ENCODE measurements at regions not wholly inside any gene's neighbourhood (a gene's known extent, or its start where the extent isn't known, plus 50 kb on each side); places are given as distances from the start of the nearest gene placed in this dataset.

GRCh38 chr6:144462058-144462457 lies 176.9 kb downstream of the UTRN start:
- H3K9me2 ChIP-seq (ENCODE audit: low read depth, low read length), result no peaks in the 10 kb centered on the region
- no peak overlapping the region for H3K27ac ChIP-seq (ENCODE audit: low read depth, low read length, poor library complexity, severe bottlenecking)
- TF ChIP-seq, protein P1, sequence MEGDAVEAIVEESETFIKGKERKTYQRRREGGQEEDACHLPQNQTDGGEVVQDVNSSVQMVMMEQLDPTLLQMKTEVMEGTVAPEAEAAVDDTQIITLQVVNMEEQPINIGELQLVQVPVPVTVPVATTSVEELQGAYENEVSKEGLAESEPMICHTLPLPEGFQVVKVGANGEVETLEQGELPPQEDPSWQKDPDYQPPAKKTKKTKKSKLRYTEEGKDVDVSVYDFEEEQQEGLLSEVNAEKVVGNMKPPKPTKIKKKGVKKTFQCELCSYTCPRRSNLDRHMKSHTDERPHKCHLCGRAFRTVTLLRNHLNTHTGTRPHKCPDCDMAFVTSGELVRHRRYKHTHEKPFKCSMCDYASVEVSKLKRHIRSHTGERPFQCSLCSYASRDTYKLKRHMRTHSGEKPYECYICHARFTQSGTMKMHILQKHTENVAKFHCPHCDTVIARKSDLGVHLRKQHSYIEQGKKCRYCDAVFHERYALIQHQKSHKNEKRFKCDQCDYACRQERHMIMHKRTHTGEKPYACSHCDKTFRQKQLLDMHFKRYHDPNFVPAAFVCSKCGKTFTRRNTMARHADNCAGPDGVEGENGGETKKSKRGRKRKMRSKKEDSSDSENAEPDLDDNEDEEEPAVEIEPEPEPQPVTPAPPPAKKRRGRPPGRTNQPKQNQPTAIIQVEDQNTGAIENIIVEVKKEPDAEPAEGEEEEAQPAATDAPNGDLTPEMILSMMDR (IDR thresholded peaks at IDR 0.05; ENCODE audit: low read length), result no peak
- TF ChIP-seq EZH2 (IDR thresholded peaks at IDR 0.05; ENCODE audit: borderline replicate concordance, low read length), result no peak
- no peaks in the 10 kb centered on the region for H3K9me3 ChIP-seq (ENCODE audit: low read length)
- no peaks in the 10 kb centered on the region for H3K36me3 ChIP-seq (ENCODE audit: insufficient read depth, low read length)
- no peaks in the 10 kb centered on the region for H3F3A ChIP-seq (ENCODE audit: insufficient read depth, low read length)
- H3K27me3 ChIP-seq (ENCODE audit: insufficient read depth, low read length), result no peaks in the 10 kb centered on the region
- H3K79me2 ChIP-seq (ENCODE audit: insufficient read depth, low read length), result no peaks in the 10 kb centered on the region
- H3K4me1 ChIP-seq (ENCODE audit: insufficient read depth, low read length, severe bottlenecking), result no peaks in the 10 kb centered on the region
- no peak overlapping the region for H2AFZ ChIP-seq (ENCODE audit: low read length)
- H4K20me1 ChIP-seq (ENCODE audit: insufficient read depth, low read length), result no peaks in the 10 kb centered on the region
- H3K9ac ChIP-seq (ENCODE audit: low read length), result no peak overlapping the region
- no peak overlapping the region for H3K4me2 ChIP-seq (ENCODE audit: low read length)
- H3K4me3 ChIP-seq (ENCODE audit: low read depth, low read length, poor library complexity, severe bottlenecking), result no peak overlapping the region

GRCh38 chr6:144466716-144467115 lies 181.6 kb downstream of the UTRN start:
- Histone ChIP-seq H3K9ac (ENCODE audit: low read length) (no peak overlapping the region), H4K20me1 (ENCODE audit: insufficient read depth, low read length) (no peaks in the 10 kb centered on the region), H3K4me2 (ENCODE audit: low read length) (no peak overlapping the region)

GRCh38 chr6:144467172-144467762 lies 182.1 kb downstream of the UTRN start:
- Histone ChIP-seq H3K9me2 (ENCODE audit: low read depth, low read length) (no peaks in the 10 kb centered on the region), H3K27ac (ENCODE audit: low read depth, low read length, poor library complexity, severe bottlenecking) (no peak overlapping the region), H3K4me2 (ENCODE audit: low read length) (no peak overlapping the region), H2AFZ (ENCODE audit: low read length) (no peak overlapping the region), H3K9me3 (ENCODE audit: low read length) (no peaks in the 10 kb centered on the region), H4K20me1 (ENCODE audit: insufficient read depth, low read length) (no peaks in the 10 kb centered on the region), H3K4me3 (ENCODE audit: low read depth, low read length, poor library complexity, severe bottlenecking) (no peak overlapping the region), H3K27me3 (ENCODE audit: insufficient read depth, low read length) (no peaks in the 10 kb centered on the region), H3K9ac (ENCODE audit: low read length) (no peak overlapping the region), H3K4me1 (ENCODE audit: insufficient read depth, low read length, severe bottlenecking) (no peaks in the 10 kb centered on the region), H3F3A (ENCODE audit: insufficient read depth, low read length) (no peaks in the 10 kb centered on the region), H3K79me2 (ENCODE audit: insufficient read depth, low read length) (no peaks in the 10 kb centered on the region), H3K36me3 (ENCODE audit: insufficient read depth, low read length) (no peaks in the 10 kb centered on the region)
- TF ChIP-seq EZH2 (IDR thresholded peaks at IDR 0.05; ENCODE audit: borderline replicate concordance, low read length), result no peak
- TF ChIP-seq, protein P1 (IDR thresholded peaks at IDR 0.05; ENCODE audit: low read length), result no peak

More at GRCh38 chr6:144466716-144467115, 181.6 kb downstream of the UTRN start:
- Histone ChIP-seq H3K4me3 (ENCODE audit: low read depth, low read length, poor library complexity, severe bottlenecking) (no peak overlapping the region), H3K27me3 (ENCODE audit: insufficient read depth, low read length) (no peaks in the 10 kb centered on the region), H3K36me3 (ENCODE audit: insufficient read depth, low read length) (no peaks in the 10 kb centered on the region), H3K27ac (ENCODE audit: low read depth, low read length, poor library complexity, severe bottlenecking) (no peak overlapping the region), H3K79me2 (ENCODE audit: insufficient read depth, low read length) (no peaks in the 10 kb centered on the region), H2AFZ (ENCODE audit: low read length) (no peak overlapping the region), H3K9me3 (ENCODE audit: low read length) (no peaks in the 10 kb centered on the region), H3F3A (ENCODE audit: insufficient read depth, low read length) (no peaks in the 10 kb centered on the region), H3K9me2 (ENCODE audit: low read depth, low read length) (no peaks in the 10 kb centered on the region), H3K4me1 (ENCODE audit: insufficient read depth, low read length, severe bottlenecking) (no peaks in the 10 kb centered on the region)
- TF ChIP-seq, protein P1 (IDR thresholded peaks at IDR 0.05; ENCODE audit: low read length), result no peak
- no peak for TF ChIP-seq EZH2 (IDR thresholded peaks at IDR 0.05; ENCODE audit: borderline replicate concordance, low read length)

All from OCI-LY1 (cell line).